ENCODE measurements at regions not wholly inside any gene's neighbourhood (a gene's known extent, or its start where the extent isn't known, plus 50 kb on each side); places are given as distances from the start of the nearest gene placed in this dataset.

DNA sequence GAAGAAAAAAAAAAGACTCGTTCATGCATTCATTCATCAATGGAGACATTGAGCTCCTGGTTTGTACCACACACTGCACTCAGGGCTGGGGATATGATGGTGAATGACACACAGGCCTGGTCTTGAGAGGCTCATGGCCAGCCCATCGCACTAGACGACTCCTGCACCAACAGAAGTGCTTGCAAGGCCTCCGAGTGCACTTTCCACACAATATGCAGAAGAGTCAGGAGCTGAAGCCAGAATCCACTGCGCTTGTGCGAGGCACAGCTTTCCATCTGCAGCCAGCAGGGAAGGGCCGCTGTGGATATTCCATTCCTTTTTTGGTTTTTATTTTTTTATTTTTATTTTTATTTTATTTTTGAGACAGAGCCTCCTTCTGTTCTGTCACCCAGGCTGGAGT is 192.4 kb downstream of the DICER1 start:
- DNase-seq (ENCODE audit: low read depth in 1 of 2, low spot score in 2 of 2) (no peak), FAIRE-seq (no peak)
- Histone ChIP-seq H3K23ac (ENCODE audit: insufficient read length) (no peak overlapping the region), H2AFZ (ENCODE audit: low read length) (no peak overlapping the region), H4K8ac (ENCODE audit: extremely low read depth, insufficient read depth, low read length) (no peak overlapping the region), H3K4ac (replicated peaks; ENCODE audit: insufficient read length, low read depth, low read length) (no peak overlapping the region), H3K23me2 (ENCODE audit: low read depth, low read length) (no peaks in the 10 kb centered on the region), H3K79me2 (ENCODE audit: control insufficient read depth in 1 of 2, insufficient read depth in 2 of 2, low read length in 2 of 2) (no peaks in the 10 kb centered on the region), H2BK15ac (ENCODE audit: low read length) (no peak overlapping the region), H3K4me1 (replicated peaks in 1 of 4; ENCODE audit: control insufficient read depth in 3 of 4, insufficient read depth in 4 of 4, low read length in 3 of 4) (no peaks in the 10 kb centered on the region; a peak in 1 of 7 replicates), H3K9me3 (ENCODE audit: insufficient read depth in 2 of 2, low read depth in 1 of 2, low read length in 1 of 2) (no peaks in the 10 kb centered on the region), H3K79me1 (ENCODE audit: low read depth, low read length) (no peaks in the 10 kb centered on the region), H3K14ac (ENCODE audit: insufficient read length) (no peak overlapping the region), H4K5ac (ENCODE audit: insufficient read length, low read depth, low read length) (no peak overlapping the region), H3K56ac (replicated peaks; ENCODE audit: insufficient read length, low read depth, low read length) (no peak overlapping the region), H3K27ac (ENCODE audit: low read depth, low read length) (no peak overlapping the region), H3K36me3 (ENCODE audit: control insufficient read depth in 2 of 4, insufficient read depth in 4 of 4, low read length in 3 of 4) (no peaks in the 10 kb centered on the region), H2BK20ac (ENCODE audit: low read length) (no peak overlapping the region), H2BK120ac (replicated peaks; ENCODE audit: low read depth, low read length) (no peak overlapping the region), H3K4me2 (ENCODE audit: insufficient read depth in 1 of 2, low read depth in 2 of 2, low read length in 2 of 2) (no peak overlapping the region), H3K9ac (replicated peaks in 1 of 4; ENCODE audit: extremely low read depth in 1 of 4, low read depth in 3 of 4, low read length in 3 of 4) (no peak overlapping the region), H3K18ac (ENCODE audit: extremely low read depth, low read length) (no peak overlapping the region), H3K4me3 (ENCODE audit: extremely low read depth in 1 of 4, insufficient read depth in 2 of 4, low read depth in 3 of 4, low read length in 4 of 4) (no peak overlapping the region), H4K20me1 (replicated peaks in 1 of 2; ENCODE audit: control insufficient read depth in 1 of 2, insufficient read depth in 2 of 2, low read length in 2 of 2) (no peaks in the 10 kb centered on the region), H2AK5ac (ENCODE audit: low read depth, low read length) (no peak overlapping the region), H2BK12ac (ENCODE audit: low read depth, low read length) (no peak overlapping the region), H2BK5ac (ENCODE audit: low read depth, low read length) (no peak overlapping the region), H4K91ac (replicated peaks; ENCODE audit: insufficient read length, low read length) (no peak overlapping the region), H3K27me3 (replicated peaks in 1 of 4; ENCODE audit: control insufficient read depth in 3 of 4, extremely low read depth in 1 of 4, insufficient read depth in 3 of 4, low read length in 3 of 4) (no peaks in the 10 kb centered on the region)
- CTCF ChIA-PET (ENCODE audit: partially characterized antibody): interaction anchor here (0.9 to 1.1 kb wide), 3 partner anchors 11 to 116 kb away, joined by 3 to 4 read pairs (median 3); no protein-coding TSS in a partner anchor
- TF ChIP-seq SIX5 (IDR thresholded peaks at IDR 0.05; ENCODE audit: low read depth, low read length) (no peak), TEAD4 (IDR thresholded peaks at IDR 0.05; ENCODE audit: low read depth, low read length) (no peak), GTF2F1 (IDR thresholded peaks at IDR 0.05; ENCODE audit: borderline replicate concordance, low read depth, low read length) (no peak), TAF7 (optimal IDR thresholded peaks at IDR 0.05; ENCODE audit: borderline replicate concordance, low read depth, low read length) (no peak), RNF2 (IDR thresholded peaks at IDR 0.05; ENCODE audit: borderline replicate concordance, low read depth, low read length, missing control alignments, poor library complexity, severe bottlenecking) (no peak), CHD2 (IDR thresholded peaks at IDR 0.05; ENCODE audit: low read length) (no peak), BCL11A (IDR thresholded peaks at IDR 0.05; ENCODE audit: low read depth in 2 of 2, low read length in 2 of 2) (no peak), RFX5 (IDR thresholded peaks at IDR 0.05; ENCODE audit: borderline replicate concordance, low read depth, low read length) (no peak), POU5F1 (IDR thresholded peaks at IDR 0.05; ENCODE audit: low read depth, low read length) (no peak)
- 92% methylated on average over 7 of the region's 7 CpGs; no CpG with 5 or more reads in 1 of the 2 experiments for WGBS, 2 experiments (ENCODE audit: extremely low coverage in 1 of 2, insufficient coverage in 1 of 2, insufficient read length in 1 of 2, insufficient replicate concordance in 2 of 2, low coverage in 1 of 2, low lambda C conversion rate in 2 of 2, missing lambda C conversion rate in 1 of 2)
- POLR2A ChIA-PET (ENCODE audit: partially characterized antibody): interaction anchor here (0.6 kb wide), 1 partner anchor 81 kb away, joined by 3 read pairs; no protein-coding TSS in a partner anchor

Measured in H1 (cell line).